HFF-Myc (cell line): ENCODE measurements at regions not wholly inside any gene's neighbourhood (a gene's known extent, or its start where the extent isn't known, plus 50 kb on each side); places are given as distances from the start of the nearest gene placed in this dataset.
"Not testable (repeated sequence)": the region's sequence is repeated elsewhere in the genome, so short reads cannot be mapped to it uniquely, and the experiment has no call there.

Source experiments
- DNase-seq: peaks from one replicate; pipeline ENCODE4 v3.0.0-alpha.2; 2011; ENCODE audit warnings: low read depth; ENCODE audit errors: extremely low read depth
- H3K4me3 ChIP-seq: replicated peaks from 2 replicates; pipeline ENCODE4 v1.5.1; 2011; ENCODE audit warnings: low read depth, mild to moderate bottlenecking, control low read depth, low read length
- CTCF ChIP-seq: IDR thresholded peaks from 2 replicates; pipeline ENCODE4 v1.5.1; 2012; ENCODE audit warnings: mild to moderate bottlenecking, low read depth, low read length, control low read depth; ENCODE audit errors: missing control alignments

GRCh38 chr14:87241018-87241768, 751.8 kb downstream of the GALC start:
- no peak for DNase-seq
- H3K4me3 ChIP-seq = no peak overlapping the region
- no peak for TF ChIP-seq CTCF

- DNase-seq, H3K4me3 ChIP-seq: not testable (repeated sequence)
Measured at GRCh38 chr14:87240319-87240718, 752.7 kb downstream of the GALC start.

- TF ChIP-seq CTCF = no peak
- DNase-seq = no peak
- H3K4me3 ChIP-seq = no peak overlapping the region
Measured at GRCh38 chr14:87233806-87234384, 759.1 kb downstream of the GALC start.

GRCh38 chr14:87233266-87233665, 759.7 kb downstream of the GALC start:
- no peak for TF ChIP-seq CTCF
- no peak for DNase-seq
- H3K4me3 ChIP-seq = no peak overlapping the region

GRCh38 chr14:87231336-87232026, 761.5 kb downstream of the GALC start:
- no peak for DNase-seq
- H3K4me3 ChIP-seq = no peak overlapping the region
- no peak for TF ChIP-seq CTCF

- no peak overlapping the region for H3K4me3 ChIP-seq
- TF ChIP-seq CTCF = no peak
- no peak for DNase-seq
Measured at GRCh38 chr14:87230726-87231125, 762.3 kb downstream of the GALC start.

GRCh38 chr14:87229131-87229530, 763.9 kb downstream of the GALC start:
- DNase-seq = no peak
- no peak overlapping the region for H3K4me3 ChIP-seq
- TF ChIP-seq CTCF = no peak
